HepG2 (cell line): ENCODE measurements at regions not wholly inside any gene's neighbourhood (a gene's known extent, or its start where the extent isn't known, plus 50 kb on each side); places are given as distances from the start of the nearest gene placed in this dataset.
A peak's percentile ranks its signal among the peaks of the same experiment; 100 is the strongest.
"Not testable (repeated sequence)": the region's sequence is repeated elsewhere in the genome, so short reads cannot be mapped to it uniquely, and the experiment has no call there.

ENCODE experiments used
- ATAC-seq: fragments of 200-7000 bp; cut with Tn5 transposase; 3 replicates; pipeline ENCODE4 v1.9.1; 2020; ENCODE audit warnings: mild to moderate bottlenecking, moderate library complexity
- BruUV-seq: library from RNA; stranded (reverse); fragments of 400-500 nt; replicated peaks from 2 replicates; lab custom pipeline; 2021; lab: Mats Ljungman, UMichigan
- CTCF ChIA-PET: fragments of 300-600 bp; formaldehyde crosslinking; extraction: SDS; loops from one replicate; lab custom pipeline; 2021; ENCODE audit warnings: low total read pairs, inconsistent platforms, low intra/inter-chr PET ratio; lab: Yijun Ruan, JAX
- POLR2A ChIA-PET: fragments of 350-600 bp; sonication (Branson Sonifier 250); formaldehyde crosslinking; loops from one replicate; lab custom pipeline; 2020; ENCODE audit warnings: antibody characterized with exemption, inconsistent platforms; lab: Yijun Ruan, JAX
- DNase-seq: peaks from one replicate; pipeline ENCODE4 v3.0.0-alpha.2; 2015; ENCODE audit warnings: low spot score
- FAIRE-seq: peaks from 3 replicates; lab custom pipeline; 2011; peaks lifted over from hg19 to GRCh38; lab: Jason Lieb, UNC
- H2AFZ ChIP-seq: one replicate; pipeline ENCODE4 v1.6.1; 2011; ENCODE audit warnings: low read length, inconsistent platforms
- H3K27ac ChIP-seq: fragments of 300-600 bp; 3 replicates; pipeline ENCODE4 v1.8.0; 2011; ENCODE audit warnings: mixed run types, mild to moderate bottlenecking, mixed read lengths, low read length, inconsistent platforms; ENCODE audit not compliant: insufficient read depth; ENCODE audit errors: extremely low read length
- H3K27me3 ChIP-seq, 2 experiments: fragments of 200-600 bp in 1 of 2; 2 replicates in 1 of 2; 3 replicates in 1 of 2; pipeline versions ENCODE4 v1.6.0 to v1.8.0; 2011; ENCODE audit warnings: low read length in 2 of 2, mild to moderate bottlenecking in 2 of 2, moderate library complexity in 2 of 2, inconsistent platforms in 1 of 2; ENCODE audit not compliant: insufficient read depth in 2 of 2, control insufficient read depth in 1 of 2
- H3K36me3 ChIP-seq, 2 experiments: fragments of 200-600 bp in 1 of 2; replicated peaks in 1 of 2; 2 replicates in 1 of 2; 3 replicates in 1 of 2; pipeline versions ENCODE4 v1.5.1 to v1.8.0; 2011; ENCODE audit warnings: low read length in 2 of 2, inconsistent platforms in 1 of 2; ENCODE audit not compliant: insufficient read depth in 2 of 2, control insufficient read depth in 1 of 2
- H3K4me1 ChIP-seq: 2 replicates; pipeline ENCODE4 v1.5.1; 2012; ENCODE audit warnings: low read length, inconsistent platforms; ENCODE audit not compliant: insufficient read depth
- H3K4me2 ChIP-seq: 2 replicates; pipeline ENCODE4 v1.6.0; 2011; ENCODE audit warnings: low read depth, low read length, inconsistent platforms
- H3K4me3 ChIP-seq, 3 experiments: fragments of 200-600 bp in 1 of 3; sonication (generic), shearing (Covaris generic) in 1 of 3; replicated peaks in 1 of 3; 2 replicates each; pipeline ENCODE4 v1.5.1; 2011 to 2016; ENCODE audit warnings: low read length in 3 of 3, inconsistent platforms in 2 of 3, low read depth in 2 of 3, mild to moderate bottlenecking in 2 of 3, control low read depth in 1 of 3, mixed read lengths in 1 of 3; ENCODE audit not compliant: insufficient read depth in 1 of 3
- H3K79me2 ChIP-seq: one replicate; pipeline ENCODE4 v1.6.1; 2011; ENCODE audit warnings: low read length, inconsistent platforms; ENCODE audit not compliant: insufficient read depth
- H3K9ac ChIP-seq: 2 replicates; pipeline ENCODE4 v1.6.0; 2011; ENCODE audit warnings: mild to moderate bottlenecking, low read depth, low read length, inconsistent platforms; ENCODE audit not compliant: insufficient read depth
- H3K9me3 ChIP-seq: 2 replicates; pipeline ENCODE4 v1.5.1; 2012; ENCODE audit warnings: mild to moderate bottlenecking, low read length
- H4K20me1 ChIP-seq: 2 replicates; pipeline ENCODE4 v1.6.0; 2011; ENCODE audit warnings: inconsistent platforms, mild to moderate bottlenecking, low read length, moderate library complexity; ENCODE audit not compliant: insufficient read depth
- AHDC1 ChIP-seq: sonication (generic); formaldehyde crosslinking; IDR thresholded peaks from 2 replicates; pipeline ENCODE4 v1.5.1; 2020; ENCODE audit warnings: mild to moderate bottlenecking, missing genetic modification reagents, borderline replicate concordance
- FOXA1 ChIP-seq, 2 experiments: fragments of 450-650 bp in 1 of 2; sonication (generic) in 1 of 2; formaldehyde crosslinking in 1 of 2; IDR thresholded peaks; 2 replicates each; pipeline versions ENCODE4 v1.4.0 to v1.6.1; 2016 to 2020; ENCODE audit warnings: missing genetic modification reagents in 1 of 2
- FOXC1 ChIP-seq: sonication (generic); formaldehyde crosslinking; IDR thresholded peaks from 2 replicates; pipeline ENCODE4 v1.8.0; 2022; ENCODE audit warnings: mild to moderate bottlenecking, missing genetic modification reagents, borderline replicate concordance
- HCFC1 ChIP-seq: fragments of 150-350 bp; IDR thresholded peaks from 2 replicates; pipeline ENCODE4 v1.6.1; 2014; ENCODE audit warnings: low read depth, low read length
- ZKSCAN5 ChIP-seq: sonication (generic); formaldehyde crosslinking; IDR thresholded peaks from 2 replicates; pipeline ENCODE4 v1.5.1; 2020; ENCODE audit warnings: mild to moderate bottlenecking, missing genetic modification reagents
- ZNF362 ChIP-seq: sonication (generic); formaldehyde crosslinking; IDR thresholded peaks from 2 replicates; pipeline ENCODE4 v1.4.0; 2020; ENCODE audit warnings: missing genetic modification reagents, mild to moderate bottlenecking, borderline replicate concordance
- ZNF879 ChIP-seq: sonication (generic); formaldehyde crosslinking; IDR thresholded peaks from 2 replicates; pipeline ENCODE4 v1.8.1; 2023; ENCODE audit warnings: missing genetic modification reagents
- WGBS: methylation state at CpG from one replicate; pipeline ENCODE4 v1.1.6; 2017; ENCODE audit warnings: low lambda C conversion rate; 5-methylcytosine and 5-hydroxymethylcytosine counted together
- in situ Hi-C: cut with HindIII; loops from 2 replicates; pipeline ENCODE4 v1.10.0; 2017; ENCODE audit warnings: low pct_unique_long_range_greater_than_20kb; ENCODE audit not compliant: extremely low pct_ligation_motif_present
- intact Hi-C: fragments of 100-400 bp; cut with micrococcal nuclease; formaldehyde crosslinking; loops from one replicate; pipeline ENCODE4 v1.10.0; 2022; ENCODE audit not compliant: unreplicated experiment

DNA sequence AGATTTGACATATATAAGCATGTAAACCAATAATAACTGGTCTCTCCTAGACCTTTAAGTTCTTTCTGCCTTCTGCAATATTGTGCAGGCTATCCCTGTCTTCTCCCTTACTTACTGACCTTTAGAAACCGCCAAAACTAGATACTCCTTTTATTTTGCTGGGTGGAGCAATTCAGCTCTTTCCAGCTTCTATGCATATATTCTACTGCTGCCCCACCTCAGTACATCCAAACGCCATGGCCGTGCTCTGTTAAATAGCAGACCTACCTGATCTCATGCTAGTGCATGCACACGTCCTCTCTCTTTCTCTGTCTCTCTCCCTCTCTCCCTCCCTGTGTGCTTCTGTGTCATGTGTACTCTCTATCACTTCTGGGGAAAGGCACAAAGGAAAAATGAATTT lies 76.7 kb upstream of the CAPRIN1 start (continued):
- TF ChIP-seq AHDC1: no peak
- TF ChIP-seq FOXC1: no peak
- TF ChIP-seq FOXA1 (IDR thresholded peaks at IDR 0.05): no peak
- TF ChIP-seq FOXA1 (CRISPR knock-in tag; IDR thresholded peaks at IDR 0.05): no peak
- no peak for TF ChIP-seq ZKSCAN5 (CRISPR knock-in tag)
- TF ChIP-seq HCFC1: no peak
- TF ChIP-seq ZNF879 (CRISPR knock-in tag): no peak
- TF ChIP-seq, all 625 proteins: peak for 0

DNA sequence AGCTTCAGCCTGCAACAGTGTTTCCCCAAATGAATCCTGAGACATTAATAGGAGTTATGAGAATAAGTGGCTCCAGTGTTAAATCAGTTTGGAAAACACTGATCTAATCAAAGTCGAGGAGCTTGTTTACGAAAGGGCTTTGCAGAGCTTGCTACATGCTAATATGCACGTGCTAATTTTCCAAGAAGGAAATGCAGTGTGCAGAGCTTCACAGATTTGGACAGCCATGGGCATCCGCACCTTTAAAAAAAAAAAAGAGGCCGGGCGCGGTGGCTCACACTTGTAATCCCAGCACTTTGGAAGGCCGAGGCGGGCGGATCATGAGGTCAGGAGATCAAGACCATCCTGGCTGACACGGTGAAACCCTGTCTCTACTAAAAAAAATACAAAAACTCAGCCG lies 79.7 kb upstream of the LMO2 start:
- H3K27ac ChIP-seq, H3K79me2 ChIP-seq, H3K4me3 ChIP-seq, POLR2A ChIA-PET, H3K4me1 ChIP-seq, DNase-seq, H3K27me3 ChIP-seq, H4K20me1 ChIP-seq, FAIRE-seq, in situ Hi-C loops, H3K9me3 ChIP-seq, BruUV-seq, H3K36me3 ChIP-seq, H3K9ac ChIP-seq, H2AFZ ChIP-seq: not testable (repeated sequence)
- WGBS: 13% methylated on average over 12 of the region's 12 CpGs
- ATAC-seq: peak; percentile 37; the same call in 2 of the 3 replicates
- CTCF ChIA-PET: interaction anchor here (1.5 to 2.3 kb wide), 2 partner anchors 113 to 136 kb away, joined by 6 to 31 read pairs; no protein-coding TSS in a partner anchor
- H3K4me2 ChIP-seq: peak overlapping the region; percentile 54
- intact Hi-C loops: loop anchor here (1.0 kb wide), 3 partner anchors 114 to 163 kb away; no protein-coding TSS in a partner anchor
- TF ChIP-seq ZNF362 (CRISPR knock-in tag): peak; percentile 17; the same call in 1 of the 2 replicates
